Mesodermal cell (in vitro differentiated cells): ENCODE measurements at regions not wholly inside any gene's neighbourhood (a gene's known extent, or its start where the extent isn't known, plus 50 kb on each side); places are given as distances from the start of the nearest gene placed in this dataset.
A peak's percentile ranks its signal among the peaks of the same experiment; 100 is the strongest.

Experiments used
- H3K27ac ChIP-seq: 2 replicates; pipeline ENCODE4 v1.7.0; 2013; ENCODE audit warnings: mild to moderate bottlenecking, low read depth, low read length, moderate library complexity; ENCODE audit not compliant: severe bottlenecking
- H3K36me3 ChIP-seq: 2 replicates; pipeline ENCODE4 v1.7.1; 2013; ENCODE audit warnings: mild to moderate bottlenecking, low read length, moderate library complexity; ENCODE audit not compliant: control insufficient read depth, insufficient read depth
- H3K4me1 ChIP-seq: one replicate; pipeline ENCODE4 v1.7.1; 2013; ENCODE audit warnings: mild to moderate bottlenecking, low read length; ENCODE audit not compliant: insufficient read depth, control insufficient read depth, poor library complexity, severe bottlenecking
- H3K4me3 ChIP-seq: 2 replicates; pipeline ENCODE4 v1.7.0; 2013; ENCODE audit warnings: low read length, control low read depth, mild to moderate bottlenecking; ENCODE audit not compliant: insufficient read depth, poor library complexity, severe bottlenecking; ENCODE audit errors: extremely low read depth
- H3K9me3 ChIP-seq: 2 replicates; pipeline ENCODE4 v1.7.1; 2013; ENCODE audit warnings: mild to moderate bottlenecking, low read length, moderate library complexity; ENCODE audit not compliant: control insufficient read depth
- WGBS, 2 experiments: methylation state at CpG; one replicate each; pipeline ENCODE4 v1.1.5; 2013; ENCODE audit warnings: missing lambda C conversion rate in 2 of 2; ENCODE audit not compliant: insufficient coverage in 2 of 2; 5-methylcytosine and 5-hydroxymethylcytosine counted together

GRCh38 chr19:31675193-31675913 is 326.1 kb upstream of the TSHZ3 start:
- Histone ChIP-seq H3K4me1 (peaks cover 26% of the 10 kb centered on the region), H3K9me3 (no peaks in the 10 kb centered on the region), H3K36me3 (no peaks in the 10 kb centered on the region), H3K27ac (peak overlapping the region; percentile 36), H3K4me3 (no peak overlapping the region)
- WGBS, 2 experiments = 81 to 84% methylated on average over 6 to 7 of the region's 10 CpGs

DNA sequence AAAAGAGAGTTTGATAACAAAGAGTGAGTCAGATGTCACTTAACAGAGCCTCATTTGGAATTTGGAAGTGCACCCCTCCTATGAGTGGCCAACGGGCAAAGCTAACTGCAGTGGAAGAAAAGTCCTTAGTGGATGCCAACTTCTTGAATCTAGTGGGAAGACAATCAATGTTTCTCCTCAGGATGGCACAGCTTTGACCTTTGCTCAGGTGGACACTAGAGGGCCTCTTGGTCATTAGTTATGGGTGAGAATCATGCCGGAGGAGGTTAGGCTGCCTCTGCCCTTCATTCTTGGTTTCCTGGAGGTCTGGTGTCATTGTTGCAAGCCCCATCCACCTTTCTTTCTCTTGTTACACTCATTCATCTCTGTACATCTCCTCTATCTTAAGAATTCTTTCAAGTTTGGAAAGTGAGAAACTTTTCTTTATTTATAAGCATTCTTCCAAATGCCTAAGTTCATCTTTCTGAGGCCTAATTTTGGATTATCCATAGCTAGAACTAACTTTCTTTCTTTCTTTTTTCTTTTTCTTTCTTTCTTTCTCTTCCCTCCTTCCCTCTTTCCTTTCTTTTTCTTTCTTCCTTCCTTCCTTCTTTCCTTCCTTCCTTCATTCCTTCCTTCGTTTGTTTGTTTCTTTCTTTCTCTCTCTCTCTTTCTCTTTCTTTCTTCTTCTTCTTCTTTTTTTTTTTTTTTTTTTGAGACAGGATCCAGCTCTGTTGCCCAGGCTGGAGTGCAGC is 327.2 kb upstream of the TSHZ3 start:
- Histone ChIP-seq H3K4me3 (no peak overlapping the region), H3K27ac (no peak overlapping the region), H3K4me1 (peaks cover 26% of the 10 kb centered on the region), H3K9me3 (no peaks in the 10 kb centered on the region), H3K36me3 (no peaks in the 10 kb centered on the region)
- 90 to 100% methylated on average over 1 to 2 of the region's 3 CpGs for WGBS, 2 experiments

DNA sequence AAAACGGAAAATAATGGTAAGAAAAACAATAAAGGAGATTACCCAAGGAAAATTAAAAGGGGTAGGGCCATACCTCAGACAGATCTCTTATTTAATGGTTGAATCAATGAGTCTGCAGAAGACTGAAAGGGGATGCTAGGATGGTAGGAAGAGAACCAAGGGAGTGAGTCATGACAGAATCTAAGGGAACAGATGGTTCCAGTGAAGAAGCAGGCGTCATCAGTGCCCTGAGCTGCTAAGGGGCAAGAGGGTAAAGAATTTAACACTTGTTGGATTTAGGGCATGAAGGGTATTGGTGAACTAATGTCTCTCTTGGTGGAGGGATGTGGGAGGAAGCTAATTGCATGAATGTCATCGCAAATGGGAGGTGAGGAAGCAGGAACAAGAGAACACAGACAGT is 329.2 kb upstream of the TSHZ3 start:
- no peak overlapping the region for H3K4me3 ChIP-seq
- no peak overlapping the region for H3K27ac ChIP-seq
- 82 to 96% methylated on average over 2 of the region's 3 CpGs for whole genome bisulfite sequencing, 2 experiments

GRCh38 chr19:31681121-31681520 is 331.9 kb upstream of the TSHZ3 start:
- no CpG with 5 or more reads among the region's 4 CpGs for WGBS, 2 experiments
- Histone ChIP-seq H3K27ac (no peak overlapping the region), H3K36me3 (no peaks in the 10 kb centered on the region), H3K4me3 (no peak overlapping the region), H3K4me1 (peaks cover 3% of the 10 kb centered on the region), H3K9me3 (no peaks in the 10 kb centered on the region)

More for the DNA sequence above, 329.2 kb upstream of the TSHZ3 start:
- H3K4me1 ChIP-seq = peaks cover 24% of the 10 kb centered on the region
- no peaks in the 10 kb centered on the region for H3K9me3 ChIP-seq
- no peaks in the 10 kb centered on the region for H3K36me3 ChIP-seq

GRCh38 chr19:31693131-31693932 is 344.1 kb upstream of the TSHZ3 start:
- no peaks in the 10 kb centered on the region for H3K9me3 ChIP-seq
- WGBS, 2 experiments = 85 to 88% methylated on average over 8 to 12 of the region's 14 CpGs
- no peaks in the 10 kb centered on the region for H3K36me3 ChIP-seq
- no peak overlapping the region for H3K27ac ChIP-seq
- H3K4me3 ChIP-seq = no peak overlapping the region
- H3K4me1 ChIP-seq = no peaks in the 10 kb centered on the region

- no peak overlapping the region for H3K4me3 ChIP-seq
- 91 to 92% methylated on average over 3 to 5 of the region's 6 CpGs for WGBS, 2 experiments
- H3K9me3 ChIP-seq = no peaks in the 10 kb centered on the region
- no peaks in the 10 kb centered on the region for H3K36me3 ChIP-seq
- no peak overlapping the region for H3K27ac ChIP-seq
- H3K4me1 ChIP-seq = no peaks in the 10 kb centered on the region
These were observed 344.7 kb upstream of the TSHZ3 start for GRCh38 chr19:31693933-31694269.

DNA sequence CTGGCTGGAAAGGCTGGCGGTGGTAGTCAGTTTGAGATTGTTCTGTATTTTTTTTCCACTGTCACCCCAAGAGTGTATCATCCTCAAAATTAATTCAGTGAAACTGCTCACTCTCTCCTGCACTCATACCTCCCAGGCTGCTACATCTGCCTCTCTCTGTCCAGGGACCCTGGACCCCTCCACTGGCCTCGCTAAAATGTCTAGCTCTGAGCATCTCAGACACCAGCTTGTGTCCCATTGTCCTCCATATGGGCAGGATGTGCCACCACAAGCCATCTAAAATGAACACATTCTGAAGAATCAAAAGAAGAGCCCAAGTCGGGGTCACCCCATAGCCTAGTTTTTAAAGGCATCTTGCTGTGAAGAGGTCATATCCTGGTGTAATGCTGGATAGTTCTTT is 345.5 kb upstream of the TSHZ3 start:
- WGBS, 2 experiments = 93 to 100% methylated on average over 1 to 2 of the region's 3 CpGs
- no peaks in the 10 kb centered on the region for H3K4me1 ChIP-seq
- no peak overlapping the region for H3K27ac ChIP-seq
- H3K4me3 ChIP-seq = no peak overlapping the region
- H3K9me3 ChIP-seq = no peaks in the 10 kb centered on the region
- no peaks in the 10 kb centered on the region for H3K36me3 ChIP-seq

DNA sequence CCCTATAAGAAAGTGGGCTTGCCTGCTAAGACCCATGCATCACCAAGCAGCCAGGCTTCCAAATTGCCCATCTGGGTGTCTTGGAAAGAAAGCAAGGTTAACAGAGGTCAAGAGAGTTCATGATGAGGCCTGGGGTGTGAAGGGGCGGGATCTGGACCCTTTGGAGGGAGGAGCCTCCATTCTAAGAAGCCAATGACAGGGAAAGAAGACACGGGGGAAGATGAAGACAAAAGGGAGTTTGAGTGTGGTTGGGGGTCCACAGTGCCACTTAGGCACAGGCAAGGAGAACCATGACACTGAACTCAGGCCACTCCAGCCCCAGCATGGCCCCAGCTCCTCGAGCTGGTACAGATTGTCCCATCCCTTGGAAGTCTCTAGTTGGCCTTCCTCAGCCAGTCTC is 350.2 kb upstream of the TSHZ3 start:
- Histone ChIP-seq H3K9me3 (peaks cover 5% of the 10 kb centered on the region), H3K4me1 (no peaks in the 10 kb centered on the region), H3K4me3 (no peak overlapping the region), H3K36me3 (no peaks in the 10 kb centered on the region), H3K27ac (no peak overlapping the region)
- WGBS, 2 experiments = 85 to 94% methylated on average over 2 of the region's 3 CpGs

DNA sequence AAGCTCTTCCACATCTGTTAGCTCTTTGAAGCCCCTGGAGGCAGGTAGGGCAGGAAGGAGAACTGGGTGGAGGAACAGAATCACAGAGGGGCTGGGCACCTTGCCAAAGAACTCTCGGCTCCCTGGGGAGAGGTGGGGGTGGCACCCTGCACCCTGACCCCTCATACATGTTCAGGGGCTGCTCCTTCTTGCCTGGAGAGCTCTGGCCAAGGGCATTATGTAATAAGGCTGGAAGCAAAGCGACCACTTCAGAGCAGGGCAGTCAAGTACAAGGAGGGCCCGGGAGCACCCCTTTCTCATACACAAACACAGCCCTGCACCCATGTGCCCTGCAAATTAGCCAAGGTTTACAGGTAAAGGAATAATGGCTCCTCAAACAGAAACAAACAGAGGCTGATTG is 351.9 kb upstream of the TSHZ3 start:
- Histone ChIP-seq H3K36me3 (no peaks in the 10 kb centered on the region), H3K4me3 (no peak overlapping the region), H3K9me3 (peaks cover 5% of the 10 kb centered on the region), H3K27ac (no peak overlapping the region), H3K4me1 (no peaks in the 10 kb centered on the region)
- 63% methylated on average over 1 of the region's 3 CpGs; no CpG with 5 or more reads in 1 of the 2 experiments for WGBS, 2 experiments

DNA sequence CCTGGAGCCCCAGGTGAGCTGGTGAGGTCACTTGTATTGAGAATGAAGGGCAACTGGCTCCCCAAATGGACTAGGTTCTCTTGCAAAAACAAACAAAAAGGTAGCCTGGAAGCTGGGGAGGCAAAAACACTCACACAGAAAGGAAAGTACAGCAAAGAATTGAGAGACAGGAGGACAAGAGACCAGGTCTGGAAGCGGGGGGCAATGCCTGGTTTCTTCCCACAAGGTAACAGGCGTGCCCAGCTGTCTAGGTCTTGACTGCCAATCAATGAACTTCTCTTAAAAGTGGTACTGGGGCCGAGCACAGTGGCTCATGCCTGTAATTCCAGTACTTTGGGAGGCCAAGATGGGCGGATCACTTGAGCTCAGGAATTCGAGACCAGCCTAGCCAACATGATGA is 356.4 kb upstream of the TSHZ3 start:
- WGBS, 2 experiments = 89 to 96% methylated on average over 3 to 4 of the region's 5 CpGs
- H3K36me3 ChIP-seq = no peaks in the 10 kb centered on the region

More for the DNA sequence above, 356.4 kb upstream of the TSHZ3 start:
- Histone ChIP-seq H3K4me3 (no peak overlapping the region), H3K27ac (no peak overlapping the region), H3K4me1 (no peaks in the 10 kb centered on the region), H3K9me3 (peaks cover 5% of the 10 kb centered on the region)
